22Rv1 (cell line): ENCODE measurements at regions not wholly inside any gene's neighbourhood (a gene's known extent, or its start where the extent isn't known, plus 50 kb on each side); places are given as distances from the start of the nearest gene placed in this dataset.

Source experiments
- ZFX ChIP-seq: fragments of 450-650 bp; IDR thresholded peaks from 2 replicates; pipeline ENCODE4 v1.6.1; 2017; ENCODE audit warnings: antibody characterized with exemption, borderline replicate concordance
- TF ChIP-seq, protein P1 (sequence below): fragments of 450-650 bp; IDR thresholded peaks from 2 replicates; pipeline ENCODE4 v1.5.1; 2017; ENCODE audit warnings: mild to moderate bottlenecking

DNA sequence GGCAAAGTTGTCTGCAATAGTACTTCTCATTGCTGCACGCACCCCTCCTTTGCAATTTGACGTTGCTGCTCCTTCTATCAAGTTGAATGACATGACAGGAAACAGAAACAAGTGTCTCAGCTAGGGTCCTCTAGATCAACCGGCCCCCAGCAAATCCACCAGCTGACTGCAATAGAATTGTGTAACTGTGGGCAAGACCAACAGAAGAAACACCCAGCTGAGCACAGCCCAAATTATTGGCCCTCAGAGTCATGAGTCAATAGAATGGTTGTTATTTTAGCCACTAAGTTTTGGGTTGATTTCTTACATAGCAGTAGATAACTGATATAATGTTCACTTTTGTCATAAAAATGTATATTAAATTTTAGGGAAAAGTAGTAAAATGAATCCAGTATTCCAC lies 202.7 kb downstream of the MAFB start:
- TF ChIP-seq, protein P1, sequence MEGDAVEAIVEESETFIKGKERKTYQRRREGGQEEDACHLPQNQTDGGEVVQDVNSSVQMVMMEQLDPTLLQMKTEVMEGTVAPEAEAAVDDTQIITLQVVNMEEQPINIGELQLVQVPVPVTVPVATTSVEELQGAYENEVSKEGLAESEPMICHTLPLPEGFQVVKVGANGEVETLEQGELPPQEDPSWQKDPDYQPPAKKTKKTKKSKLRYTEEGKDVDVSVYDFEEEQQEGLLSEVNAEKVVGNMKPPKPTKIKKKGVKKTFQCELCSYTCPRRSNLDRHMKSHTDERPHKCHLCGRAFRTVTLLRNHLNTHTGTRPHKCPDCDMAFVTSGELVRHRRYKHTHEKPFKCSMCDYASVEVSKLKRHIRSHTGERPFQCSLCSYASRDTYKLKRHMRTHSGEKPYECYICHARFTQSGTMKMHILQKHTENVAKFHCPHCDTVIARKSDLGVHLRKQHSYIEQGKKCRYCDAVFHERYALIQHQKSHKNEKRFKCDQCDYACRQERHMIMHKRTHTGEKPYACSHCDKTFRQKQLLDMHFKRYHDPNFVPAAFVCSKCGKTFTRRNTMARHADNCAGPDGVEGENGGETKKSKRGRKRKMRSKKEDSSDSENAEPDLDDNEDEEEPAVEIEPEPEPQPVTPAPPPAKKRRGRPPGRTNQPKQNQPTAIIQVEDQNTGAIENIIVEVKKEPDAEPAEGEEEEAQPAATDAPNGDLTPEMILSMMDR = no peak
- no peak for TF ChIP-seq ZFX
